Fibroblast of the conjunctiva (primary cell): ENCODE measurements at regions not wholly inside any gene's neighbourhood (a gene's known extent, or its start where the extent isn't known, plus 50 kb on each side); places are given as distances from the start of the nearest gene placed in this dataset.

Experiments used
- DNase-seq: peaks from one replicate; pipeline ENCODE4 v3.0.0-alpha.2; 2010; ENCODE audit warnings: low read depth

DNA sequence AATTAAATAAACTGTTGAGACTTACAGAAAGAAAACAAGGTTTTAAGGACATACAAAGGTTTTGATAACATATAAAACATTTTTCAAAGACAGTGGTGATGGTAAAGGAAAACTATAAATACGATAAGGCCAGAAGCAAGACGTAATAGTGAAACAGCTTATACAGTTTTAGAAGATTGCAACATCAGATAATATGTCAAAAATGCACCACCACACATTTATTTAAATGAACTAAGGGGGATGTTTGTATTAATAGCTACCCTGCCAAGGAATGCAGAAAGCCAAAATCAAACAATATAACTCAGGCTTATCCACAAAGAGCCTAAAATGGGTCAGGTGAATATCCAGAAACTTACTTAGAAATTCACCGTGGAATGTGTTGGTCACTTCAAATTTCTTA is 981.6 kb upstream of the FAT3 start:
- no peak for DNase-seq

- no peak for DNase-seq
These were observed 983.4 kb upstream of the FAT3 start for GRCh38 chr11:91241226-91241625.

- DNase-seq = no peak
These were observed 985.3 kb upstream of the FAT3 start for GRCh38 chr11:91239359-91239758.

- DNase-seq = no peak
These were observed 993.4 kb upstream of the FAT3 start for GRCh38 chr11:91231226-91231625.

DNA sequence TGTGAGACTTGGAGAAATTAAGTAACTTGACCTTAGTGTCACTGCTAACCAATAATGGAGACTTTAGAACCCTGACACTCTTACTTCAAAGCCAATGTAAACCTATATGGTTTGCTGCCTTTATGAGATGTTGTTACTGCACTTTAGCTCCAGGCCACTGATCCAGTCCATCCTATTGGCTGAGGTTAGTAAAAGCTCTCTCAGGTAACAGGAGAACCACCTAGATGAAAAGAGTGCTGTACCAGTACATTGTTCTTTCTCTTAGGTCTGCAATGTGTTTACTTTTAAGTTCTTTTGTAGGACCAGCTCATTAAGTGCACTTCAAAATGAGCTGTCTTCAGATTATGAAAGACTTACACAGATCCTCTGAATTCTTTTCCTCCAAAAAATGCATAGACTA is 994.0 kb upstream of the FAT3 start:
- DNase-seq = no peak

DNA sequence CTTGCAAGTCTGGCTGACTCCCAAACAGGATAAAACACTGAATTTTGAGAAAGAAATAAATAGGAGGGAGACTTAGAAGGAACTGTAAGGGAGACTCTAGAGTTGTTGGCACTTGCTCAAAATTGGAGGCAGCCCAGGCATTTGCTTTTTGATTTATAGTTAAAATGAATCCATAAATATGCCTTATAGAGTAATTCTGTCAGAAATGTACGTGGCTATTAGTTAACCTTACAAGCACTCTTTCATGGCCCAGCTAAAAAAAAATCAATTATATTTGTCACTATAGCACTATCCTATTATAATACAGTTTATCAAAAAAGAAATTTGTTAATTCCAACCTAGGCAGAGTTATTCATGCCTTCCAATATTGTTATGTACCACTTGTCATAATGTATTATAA is 1000.0 kb upstream of the CHORDC1 start:
- no peak for DNase-seq

- DNase-seq = no peak
These were observed 997.8 kb upstream of the CHORDC1 start for GRCh38 chr11:91220476-91221202.

DNA sequence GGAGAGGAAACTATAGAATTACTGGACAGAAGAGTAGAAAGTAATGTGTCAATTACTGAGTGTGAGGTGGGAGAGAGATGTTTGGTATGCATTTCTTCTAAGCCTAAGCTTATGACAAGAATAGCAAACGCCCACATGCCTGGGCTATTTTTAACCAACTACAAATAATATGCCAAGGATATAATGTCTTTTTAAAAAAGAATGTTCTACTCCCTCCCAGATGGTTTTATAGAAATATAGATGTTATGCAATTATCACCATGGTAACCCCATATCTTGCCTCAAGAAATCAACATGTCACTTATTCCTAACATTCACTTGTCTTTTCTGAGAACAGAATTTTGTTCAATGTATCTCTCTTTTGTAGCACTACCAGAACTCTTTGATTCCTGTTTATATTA is 996.7 kb upstream of the CHORDC1 start:
- DNase-seq = no peak

DNA sequence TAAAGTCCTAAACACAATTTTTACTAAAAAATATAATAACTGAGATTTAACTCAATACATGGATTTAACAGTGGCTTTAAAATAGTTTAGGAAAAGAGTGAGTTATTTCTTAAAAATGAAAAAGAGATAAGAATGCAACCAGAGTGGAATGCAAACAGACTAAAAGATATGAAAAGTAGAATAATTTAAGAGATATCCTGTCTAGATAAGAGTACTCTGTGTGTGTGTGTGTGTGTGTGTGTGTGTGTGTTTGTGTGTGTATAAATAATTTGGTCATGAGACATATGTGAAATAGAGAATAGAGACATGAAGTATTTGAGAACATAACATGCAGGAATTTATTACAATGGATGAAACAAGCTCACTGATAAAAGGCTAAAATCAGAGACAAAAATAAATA is 986.9 kb upstream of the CHORDC1 start:
- no peak for DNase-seq

DNA sequence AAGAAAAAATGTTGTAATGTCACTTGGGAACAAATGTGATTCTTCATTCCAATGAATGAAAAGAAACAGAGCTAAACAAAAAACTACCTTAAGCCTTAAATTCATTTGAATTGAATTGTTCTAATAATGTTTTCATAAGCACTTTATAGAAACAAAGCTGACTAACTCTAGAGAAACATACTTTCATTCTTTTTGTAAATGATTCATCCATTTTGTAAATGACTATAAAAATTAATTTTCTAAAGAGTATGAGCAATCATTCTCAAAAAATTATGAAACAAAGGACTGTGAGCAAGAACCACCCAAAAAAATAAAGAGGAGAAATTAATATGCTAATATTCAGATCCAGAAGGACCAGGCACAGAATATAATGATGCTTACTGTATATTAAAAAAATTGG is 986.5 kb upstream of the CHORDC1 start:
- no peak for DNase-seq

DNA sequence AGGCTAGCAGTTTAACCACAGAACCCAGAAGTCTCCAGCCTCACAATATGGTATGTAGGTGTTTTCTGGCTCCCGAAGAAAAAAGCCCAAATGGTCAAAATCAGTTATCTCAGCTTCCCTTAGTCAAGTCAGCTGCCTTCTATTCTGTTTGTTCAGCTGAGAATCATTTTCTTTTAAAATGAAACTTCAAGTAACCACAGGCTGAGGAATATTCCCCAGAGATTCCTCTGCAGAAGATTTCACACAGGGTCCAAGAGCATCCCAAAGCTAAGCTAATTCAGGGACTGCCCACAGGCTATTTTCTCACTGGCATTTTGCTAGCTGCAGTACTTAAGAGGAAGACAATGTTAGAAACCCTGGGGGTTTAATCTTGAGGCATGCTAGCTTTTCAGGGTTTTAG is 977.0 kb upstream of the CHORDC1 start:
- peak; percentile 24 for DNase-seq

- DNase-seq = no peak
These were observed 971.7 kb upstream of the CHORDC1 start for GRCh38 chr11:91194546-91194945.

- DNase-seq = no peak
These were observed 965.6 kb upstream of the CHORDC1 start for GRCh38 chr11:91188484-91188883.

GRCh38 chr11:91187314-91187713 is 964.5 kb upstream of the CHORDC1 start:
- no peak for DNase-seq

DNA sequence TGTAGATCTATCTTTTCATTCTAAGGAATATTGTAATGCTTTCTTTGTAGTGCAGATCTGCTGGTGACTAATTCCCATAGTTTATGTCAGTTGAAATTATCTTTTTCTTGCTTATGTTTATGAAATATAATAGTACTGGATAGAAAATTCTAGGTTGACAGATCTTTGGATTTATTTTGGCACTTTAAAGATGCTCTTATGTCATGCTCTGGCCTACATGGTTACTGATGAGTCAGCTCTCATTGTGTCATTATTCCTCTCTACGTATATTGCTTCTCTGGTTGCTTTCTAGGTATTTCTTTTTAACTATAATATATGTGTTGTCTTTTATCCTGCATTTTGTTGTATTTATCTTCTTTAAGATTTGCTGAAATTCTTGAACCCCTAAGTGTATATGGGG is 955.5 kb upstream of the CHORDC1 start:
- no peak for DNase-seq

DNA sequence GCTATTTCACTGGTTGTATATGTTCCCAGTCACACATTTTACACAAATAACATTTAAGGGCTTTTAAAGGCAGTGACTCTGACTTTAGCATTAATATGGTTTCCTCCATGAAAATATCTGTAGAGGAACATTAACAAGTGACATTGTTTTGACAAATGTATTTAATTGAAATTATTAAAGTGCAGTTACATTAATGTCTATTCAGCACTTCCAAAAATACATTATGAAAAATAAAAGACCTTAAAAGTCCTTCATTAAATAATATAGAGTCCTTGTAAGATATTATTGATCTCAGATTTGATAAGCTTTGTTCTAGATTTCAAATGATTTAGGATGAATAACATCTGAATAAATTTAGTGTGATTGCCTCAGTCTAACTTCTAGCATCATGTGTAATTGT is 951.9 kb upstream of the CHORDC1 start:
- DNase-seq = no peak

DNA sequence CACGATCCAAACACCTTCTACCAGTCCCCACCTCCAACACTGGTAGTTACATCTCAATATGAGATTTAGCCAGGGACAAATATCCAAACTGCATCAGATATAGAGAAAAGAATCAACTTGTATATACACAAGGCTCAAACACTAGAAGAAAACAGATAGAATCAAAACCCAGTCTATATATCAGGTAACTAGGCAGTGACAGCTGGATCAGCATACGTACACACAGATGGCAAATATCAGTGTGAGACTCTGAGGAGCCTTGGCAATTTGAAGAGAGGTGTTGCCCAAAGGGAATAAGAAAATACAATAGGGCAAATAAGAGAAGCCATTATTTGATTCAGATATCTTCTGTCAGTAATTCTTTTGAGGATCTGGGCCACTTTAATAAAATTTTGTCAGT is 951.3 kb upstream of the CHORDC1 start:
- DNase-seq = no peak

DNA sequence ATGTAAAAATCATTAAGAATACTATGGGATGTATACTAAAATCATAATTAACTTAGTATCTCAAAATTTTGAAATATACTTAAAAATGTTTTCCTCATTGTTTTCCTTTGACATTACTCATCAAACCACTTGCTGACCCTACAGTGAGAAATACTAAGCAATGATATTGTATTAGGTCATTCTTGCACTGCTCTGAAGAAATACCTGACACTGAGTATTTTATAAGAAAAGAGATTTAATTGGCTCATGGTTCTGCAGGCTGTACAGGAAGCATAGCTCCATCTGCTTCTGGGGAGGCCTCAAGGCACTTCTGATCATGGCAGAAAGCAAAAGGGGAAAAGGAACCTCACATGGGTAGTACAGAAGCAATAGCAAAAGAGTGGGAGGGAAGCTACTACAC is 950.9 kb upstream of the CHORDC1 start:
- DNase-seq = no peak

DNA sequence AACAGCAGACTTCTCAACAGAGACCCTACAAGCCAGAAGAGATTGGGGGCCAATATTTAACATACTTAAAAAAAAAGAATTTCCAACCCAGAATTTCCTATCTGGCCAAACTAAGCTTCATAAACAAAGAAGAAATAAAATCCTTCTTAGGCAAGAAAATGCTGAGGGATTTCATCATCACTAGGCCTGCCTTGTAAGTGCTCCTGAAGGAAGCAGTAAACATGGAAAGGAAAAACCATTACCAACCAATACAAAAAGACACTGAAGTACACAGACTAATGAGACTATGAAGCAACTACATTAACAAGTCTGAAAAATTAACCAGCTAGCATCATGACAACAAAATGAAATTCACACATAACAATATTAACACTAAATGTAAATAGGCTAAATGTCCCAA is 947.9 kb upstream of the CHORDC1 start:
- no peak for DNase-seq

DNA sequence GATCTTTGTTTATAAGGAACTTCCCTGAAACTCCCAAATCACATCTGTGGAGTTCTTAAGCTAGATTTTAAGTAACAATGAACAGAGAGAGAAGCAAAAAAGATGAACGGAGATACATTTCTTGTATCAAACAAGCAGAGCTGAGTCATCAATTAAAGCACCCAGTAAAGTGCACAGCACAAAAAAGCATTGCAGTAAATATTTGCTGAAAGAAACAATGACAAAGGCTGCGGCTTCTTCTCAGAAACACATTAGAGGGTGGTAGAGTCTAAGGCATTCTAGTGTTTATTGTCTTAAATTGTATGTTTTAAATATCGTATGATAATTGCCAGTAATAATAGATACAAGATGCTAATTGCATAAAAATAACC is 941.6 kb upstream of the CHORDC1 start:
- no peak for DNase-seq

DNA sequence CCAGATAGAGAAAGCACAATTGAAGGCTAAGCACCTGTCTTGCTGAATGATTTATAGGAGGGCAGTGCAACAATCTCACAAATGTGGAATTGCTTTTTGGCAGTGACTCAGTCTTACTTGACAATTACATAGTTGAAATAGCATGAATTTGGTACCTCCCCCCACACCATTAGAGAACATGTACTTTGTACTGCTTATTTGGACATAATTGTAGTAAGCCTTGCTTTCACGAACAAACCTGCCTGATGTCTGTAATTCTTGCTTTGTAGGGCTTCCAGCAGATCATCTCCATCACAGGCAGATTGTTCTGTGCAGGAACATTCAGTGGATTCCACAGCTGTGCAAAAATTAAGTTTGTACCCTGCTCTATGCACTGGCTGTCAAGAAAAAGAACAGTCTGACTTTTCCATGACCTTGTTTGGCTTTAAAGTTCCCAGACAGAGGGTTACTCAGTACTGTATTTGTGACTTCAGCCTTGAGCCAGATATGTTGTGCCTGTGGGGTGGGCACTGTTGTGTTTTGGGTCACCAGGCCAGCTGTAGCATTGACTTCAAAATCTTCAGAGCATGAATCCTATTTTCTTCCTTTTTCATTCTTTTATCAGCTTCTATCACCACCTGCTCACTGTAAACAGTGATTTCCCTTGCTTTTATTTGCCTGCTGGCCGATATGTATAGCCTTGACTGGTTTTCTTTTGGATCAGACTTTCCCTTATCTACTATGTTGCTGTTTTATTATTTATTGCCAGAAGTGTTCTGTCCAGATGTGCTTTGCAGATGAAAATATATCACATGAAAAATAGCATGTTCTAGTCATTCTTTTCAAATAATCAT is 941.0 kb upstream of the CHORDC1 start:
- no peak for DNase-seq

DNA sequence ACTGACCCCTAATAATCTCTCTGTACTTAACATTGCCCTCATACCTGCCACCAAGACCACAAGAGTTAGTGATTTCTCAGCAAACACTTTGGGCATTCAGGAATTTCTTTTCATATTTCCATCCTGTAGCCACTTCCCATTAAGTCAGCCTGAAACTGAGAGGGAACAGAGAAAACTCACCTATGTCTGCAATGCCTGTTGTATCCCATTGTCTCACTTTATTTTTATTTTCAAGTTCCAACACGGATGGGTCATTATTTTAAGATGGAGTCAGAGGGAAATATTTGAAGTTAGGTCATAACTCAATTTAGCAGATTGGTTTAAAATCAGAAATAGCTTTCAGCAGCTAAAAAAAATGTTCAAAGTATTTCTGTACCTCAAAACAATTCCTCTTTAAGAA is 937.8 kb upstream of the CHORDC1 start:
- no peak for DNase-seq

- no peak for DNase-seq
These were observed 936.2 kb upstream of the CHORDC1 start for GRCh38 chr11:91158891-91159537.
